Esophagus squamous epithelium (tissue), 5 donors: ENCODE measurements at regions not wholly inside any gene's neighbourhood (a gene's known extent, or its start where the extent isn't known, plus 50 kb on each side); places are given as distances from the start of the nearest gene placed in this dataset.

ENCODE experiments used
- DNase-seq: peaks from one replicate; lab custom pipeline; 2025; lab: John Stamatoyannopoulos, UW
- H3K27ac ChIP-seq, 4 donors: fragments of 200-600 bp; sonication (generic); one replicate each; pipeline ENCODE4 v1.5.1; 2016 to 2019; ENCODE audit warnings: mild to moderate bottlenecking in 1 of 4
- H3K27me3 ChIP-seq, 4 donors: fragments of 200-600 bp; sonication (generic); 1 replicate in 3 of 4; 2 replicates in 1 of 4; pipeline versions ENCODE4 v1.5.1 to v1.6.0; 2017 to 2021; ENCODE audit warnings: antibody characterized with exemption in 1 of 4
- H3K36me3 ChIP-seq, 3 donors: fragments of 200-600 bp; sonication (generic); one replicate each; pipeline ENCODE4 v1.5.1; 2016 to 2019
- H3K4me1 ChIP-seq, 3 donors: fragments of 200-600 bp; sonication (generic); one replicate each; pipeline ENCODE4 v1.5.1; 2017 to 2019
- H3K4me3 ChIP-seq, 4 donors: fragments of 200-600 bp; sonication (generic); 1 replicate in 3 of 4; 2 replicates in 1 of 4; pipeline ENCODE4 v1.5.1; 2016 to 2019; ENCODE audit warnings: mild to moderate bottlenecking in 2 of 4, moderate library complexity in 1 of 4
- H3K9me3 ChIP-seq, 3 donors: fragments of 200-600 bp; sonication (generic); one replicate each; pipeline ENCODE4 v1.5.1; 2016 to 2019
- POLR2A ChIP-seq, 4 donors: fragments of 450-650 bp; IDR thresholded peaks; one replicate each; pipeline ENCODE4 v1.6.1; 2017; ENCODE audit warnings: antibody characterized with exemption in 4 of 4, mild to moderate bottlenecking in 4 of 4, moderate library complexity in 3 of 4
- WGBS, 2 donors: methylation state at CpG; one replicate each; pipeline ENCODE4 v1.1.5; 2018; 5-methylcytosine and 5-hydroxymethylcytosine counted together
- intact Hi-C: fragments of 100-400 bp; cut with DNase I; formaldehyde crosslinking; loops from one replicate; pipeline ENCODE4 v1.15.0; 2022
- TF ChIP-seq, protein P1 (sequence below), 6 experiments: fragments of 450-650 bp in 4 of 6; fragments of 200-600 bp in 2 of 6; sonication (generic) in 2 of 6; IDR thresholded peaks; one replicate each; pipeline ENCODE4 v1.5.1; 2016 to 2019; ENCODE audit warnings: antibody characterized with exemption in 6 of 6, mild to moderate bottlenecking in 4 of 6, moderate library complexity in 4 of 6
- donor health status: DM: yes; HTN: yes; CAD: no.

DNA sequence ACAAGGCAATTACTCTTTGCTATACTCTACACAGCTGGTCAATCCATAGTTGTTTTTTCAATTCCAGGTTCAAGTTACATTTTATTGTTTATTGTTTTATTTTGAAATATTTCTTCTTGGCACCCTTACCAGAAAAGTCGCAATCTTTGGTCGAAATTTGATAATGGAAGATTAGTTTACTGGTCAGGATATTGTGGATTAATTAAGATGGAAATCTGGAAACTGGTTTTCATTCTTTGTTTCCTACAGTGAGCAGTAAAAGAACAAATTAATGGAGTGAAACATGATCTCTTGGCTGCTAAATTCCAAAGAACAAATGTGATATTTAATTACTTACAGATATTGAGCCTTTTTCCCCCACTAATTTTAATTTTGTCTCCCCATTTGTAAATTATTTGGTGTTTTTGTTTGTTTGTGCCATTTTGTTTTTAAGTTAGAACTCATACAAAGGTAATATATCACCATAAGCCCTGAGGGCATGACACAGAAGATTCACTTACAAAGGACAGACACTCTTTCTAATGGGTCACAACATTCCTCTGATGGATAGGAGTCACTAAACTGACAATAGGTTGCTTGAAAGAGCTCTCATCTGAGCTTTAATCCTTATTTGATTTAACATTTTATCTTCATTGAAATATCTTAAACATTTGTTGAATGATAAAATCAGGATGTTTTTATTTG is 700.2 kb downstream of the KCNJ2 start:
- H3K4me1 ChIP-seq, result no peaks in the 10 kb centered on the region
- no peak overlapping the region for H3K27ac ChIP-seq
- H3K36me3 ChIP-seq, result no peaks in the 10 kb centered on the region
- no peaks in the 10 kb centered on the region for H3K9me3 ChIP-seq
- TF ChIP-seq, protein P1, sequence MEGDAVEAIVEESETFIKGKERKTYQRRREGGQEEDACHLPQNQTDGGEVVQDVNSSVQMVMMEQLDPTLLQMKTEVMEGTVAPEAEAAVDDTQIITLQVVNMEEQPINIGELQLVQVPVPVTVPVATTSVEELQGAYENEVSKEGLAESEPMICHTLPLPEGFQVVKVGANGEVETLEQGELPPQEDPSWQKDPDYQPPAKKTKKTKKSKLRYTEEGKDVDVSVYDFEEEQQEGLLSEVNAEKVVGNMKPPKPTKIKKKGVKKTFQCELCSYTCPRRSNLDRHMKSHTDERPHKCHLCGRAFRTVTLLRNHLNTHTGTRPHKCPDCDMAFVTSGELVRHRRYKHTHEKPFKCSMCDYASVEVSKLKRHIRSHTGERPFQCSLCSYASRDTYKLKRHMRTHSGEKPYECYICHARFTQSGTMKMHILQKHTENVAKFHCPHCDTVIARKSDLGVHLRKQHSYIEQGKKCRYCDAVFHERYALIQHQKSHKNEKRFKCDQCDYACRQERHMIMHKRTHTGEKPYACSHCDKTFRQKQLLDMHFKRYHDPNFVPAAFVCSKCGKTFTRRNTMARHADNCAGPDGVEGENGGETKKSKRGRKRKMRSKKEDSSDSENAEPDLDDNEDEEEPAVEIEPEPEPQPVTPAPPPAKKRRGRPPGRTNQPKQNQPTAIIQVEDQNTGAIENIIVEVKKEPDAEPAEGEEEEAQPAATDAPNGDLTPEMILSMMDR (IDR thresholded peaks at IDR 0.05), result no peak
- no peak for TF ChIP-seq POLR2A (IDR thresholded peaks at IDR 0.05)
- no peaks in the 10 kb centered on the region for H3K27me3 ChIP-seq
- 55 to 62% methylated on average over 2 of the region's 2 CpGs for WGBS, 2 donors
- no peak overlapping the region for H3K4me3 ChIP-seq
- intact Hi-C loops, result no loop called here
- no peak for DNase-seq

DNA sequence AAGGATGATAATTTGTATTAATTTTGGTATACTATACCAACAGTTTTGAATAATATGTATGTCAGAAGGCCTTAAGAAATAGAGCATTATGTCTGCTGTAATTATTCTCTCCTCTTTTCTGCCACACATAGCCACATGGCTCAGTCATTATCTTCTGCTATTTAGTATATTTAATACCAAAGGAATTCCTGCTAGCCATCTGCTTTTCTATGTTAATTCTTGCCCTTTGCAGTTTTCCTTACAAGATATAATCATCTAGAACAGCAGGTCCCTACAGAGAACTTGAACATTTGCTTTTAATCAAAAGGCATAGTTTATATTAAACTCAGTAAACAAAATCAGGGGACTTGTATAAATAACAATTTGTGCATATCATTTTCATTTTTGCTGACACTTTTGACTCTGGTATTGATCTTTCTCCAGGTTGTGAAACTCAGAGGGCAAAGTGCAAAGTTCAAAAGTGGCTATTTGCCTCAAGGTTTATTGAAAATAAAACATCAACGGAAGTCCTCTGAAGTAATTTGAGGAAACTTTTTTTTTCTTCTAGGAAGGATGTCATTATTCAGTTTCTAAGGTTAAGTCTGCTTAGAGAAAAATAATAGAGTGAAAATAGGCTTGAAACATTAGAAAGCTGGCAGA is 702.0 kb downstream of the KCNJ2 start:
- TF ChIP-seq, protein P1 (IDR thresholded peaks at IDR 0.05), result no peak
- no peak for TF ChIP-seq POLR2A (IDR thresholded peaks at IDR 0.05)

DNA sequence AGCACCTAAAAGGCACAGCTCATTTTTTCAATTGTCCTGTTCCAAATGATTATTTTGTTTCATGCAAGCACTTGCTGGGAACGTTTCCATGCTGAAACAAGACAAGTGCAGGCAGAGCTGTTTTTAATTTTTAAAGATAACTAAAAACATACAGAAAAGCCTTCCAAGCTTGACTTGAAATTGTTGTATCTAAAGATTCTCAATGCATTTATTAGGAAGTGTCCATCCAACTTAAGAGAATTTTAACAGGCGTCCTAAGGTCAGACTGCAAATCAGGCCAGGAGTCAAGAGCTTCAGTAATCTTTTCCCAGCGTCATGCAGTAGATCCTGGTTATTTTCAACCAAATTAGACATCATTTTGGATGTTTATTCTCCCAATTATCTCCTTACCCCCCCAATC is 702.8 kb downstream of the KCNJ2 start:
- no peaks in the 10 kb centered on the region for H3K36me3 ChIP-seq
- H3K4me3 ChIP-seq, result no peak overlapping the region
- TF ChIP-seq, protein P1 (IDR thresholded peaks at IDR 0.05), result no peak
- TF ChIP-seq POLR2A (IDR thresholded peaks at IDR 0.05), result no peak
- WGBS, 2 donors, result 30 to 35% methylated on average over 3 of the region's 3 CpGs
- H3K4me1 ChIP-seq, result no peaks in the 10 kb centered on the region
- intact Hi-C loops, result no loop called here
- no peak overlapping the region for H3K27ac ChIP-seq
- H3K27me3 ChIP-seq, result no peaks in the 10 kb centered on the region
- no peaks in the 10 kb centered on the region for H3K9me3 ChIP-seq
- DNase-seq, result no peak

More for the DNA sequence above, 702.0 kb downstream of the KCNJ2 start:
- no peaks in the 10 kb centered on the region for H3K36me3 ChIP-seq
- WGBS, 2 donors, result 15 to 21% methylated on average over 1 of the region's 1 CpG
- intact Hi-C loops, result no loop called here
- no peak overlapping the region for H3K4me3 ChIP-seq
- H3K27ac ChIP-seq, result no peak overlapping the region
- no peaks in the 10 kb centered on the region for H3K4me1 ChIP-seq
- H3K27me3 ChIP-seq, result no peaks in the 10 kb centered on the region
- DNase-seq, result no peak
- H3K9me3 ChIP-seq, result no peaks in the 10 kb centered on the region

DNA sequence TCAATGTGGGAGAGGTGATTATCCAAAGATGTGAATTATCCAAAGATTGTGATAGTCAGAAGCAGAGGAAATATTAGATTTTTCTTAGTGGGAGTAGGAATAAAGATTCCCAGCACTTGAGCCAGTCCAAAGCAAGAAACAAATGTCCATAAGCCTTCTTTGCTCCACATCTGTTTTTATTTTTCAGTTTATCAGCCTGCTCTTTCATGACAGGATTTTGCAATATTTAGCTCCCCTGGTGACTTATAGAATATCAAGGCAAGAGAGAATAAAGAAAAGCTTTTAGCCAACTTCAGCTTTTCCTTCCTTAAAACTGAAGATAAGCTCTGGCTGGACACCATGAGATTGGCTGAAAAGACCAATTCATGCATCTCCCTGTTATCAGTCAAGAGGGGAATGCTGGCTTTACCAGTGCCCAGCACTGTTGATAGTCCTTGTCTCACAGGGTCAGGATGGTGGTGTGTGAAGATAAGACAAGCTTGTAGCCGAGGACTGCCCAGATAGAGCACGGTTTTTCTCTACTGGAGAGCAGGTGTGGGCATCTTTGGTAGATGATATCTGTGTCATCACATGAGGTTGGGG is 706.5 kb downstream of the KCNJ2 start:
- H3K27me3 ChIP-seq, result no peaks in the 10 kb centered on the region
- H3K4me1 ChIP-seq, result no peaks in the 10 kb centered on the region
- no peak overlapping the region for H3K27ac ChIP-seq
- 33 to 88% methylated on average over 1 to 2 of the region's 2 CpGs for WGBS, 2 donors
- no peaks in the 10 kb centered on the region for H3K9me3 ChIP-seq
- no peak overlapping the region for H3K4me3 ChIP-seq
- no peak for DNase-seq
- H3K36me3 ChIP-seq, result no peaks in the 10 kb centered on the region
- intact Hi-C loops, result no loop called here
- TF ChIP-seq, protein P1 (IDR thresholded peaks at IDR 0.05), result no peak

DNA sequence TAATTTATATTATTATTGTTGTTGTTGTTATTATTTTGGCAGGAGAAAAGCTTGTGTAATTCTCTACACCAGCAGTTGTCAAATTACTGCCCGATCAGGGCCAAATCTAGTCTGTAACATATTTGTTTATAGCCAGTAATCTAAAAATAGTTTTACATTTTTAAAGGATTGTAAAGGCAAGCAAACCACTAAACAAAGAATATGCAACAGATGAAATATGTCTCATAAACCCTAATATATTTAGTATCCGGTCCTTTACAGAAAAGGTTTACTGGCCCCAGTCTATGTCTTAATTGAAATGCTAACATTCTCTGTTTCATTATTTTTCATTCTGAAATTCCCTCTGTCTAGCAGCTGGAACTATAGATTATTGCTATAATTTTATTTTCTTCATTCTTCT is 709.5 kb downstream of the KCNJ2 start:
- Histone ChIP-seq H3K9me3 (no peaks in the 10 kb centered on the region), H3K4me1 (no peaks in the 10 kb centered on the region), H3K27ac (no peak overlapping the region), H3K27me3 (no peaks in the 10 kb centered on the region), H3K4me3 (no peak overlapping the region), H3K36me3 (no peaks in the 10 kb centered on the region)
- WGBS, 2 donors, result 57 to 68% methylated on average over 2 of the region's 2 CpGs
- DNase-seq, result no peak
- intact Hi-C loops, result no loop called here
- no peak for TF ChIP-seq POLR2A (IDR thresholded peaks at IDR 0.05)
- TF ChIP-seq, protein P1 (IDR thresholded peaks at IDR 0.05), result no peak
